ENCODE measurements at regions not wholly inside any gene's neighbourhood (a gene's known extent, or its start where the extent isn't known, plus 50 kb on each side); places are given as distances from the start of the nearest gene placed in this dataset.

DNA sequence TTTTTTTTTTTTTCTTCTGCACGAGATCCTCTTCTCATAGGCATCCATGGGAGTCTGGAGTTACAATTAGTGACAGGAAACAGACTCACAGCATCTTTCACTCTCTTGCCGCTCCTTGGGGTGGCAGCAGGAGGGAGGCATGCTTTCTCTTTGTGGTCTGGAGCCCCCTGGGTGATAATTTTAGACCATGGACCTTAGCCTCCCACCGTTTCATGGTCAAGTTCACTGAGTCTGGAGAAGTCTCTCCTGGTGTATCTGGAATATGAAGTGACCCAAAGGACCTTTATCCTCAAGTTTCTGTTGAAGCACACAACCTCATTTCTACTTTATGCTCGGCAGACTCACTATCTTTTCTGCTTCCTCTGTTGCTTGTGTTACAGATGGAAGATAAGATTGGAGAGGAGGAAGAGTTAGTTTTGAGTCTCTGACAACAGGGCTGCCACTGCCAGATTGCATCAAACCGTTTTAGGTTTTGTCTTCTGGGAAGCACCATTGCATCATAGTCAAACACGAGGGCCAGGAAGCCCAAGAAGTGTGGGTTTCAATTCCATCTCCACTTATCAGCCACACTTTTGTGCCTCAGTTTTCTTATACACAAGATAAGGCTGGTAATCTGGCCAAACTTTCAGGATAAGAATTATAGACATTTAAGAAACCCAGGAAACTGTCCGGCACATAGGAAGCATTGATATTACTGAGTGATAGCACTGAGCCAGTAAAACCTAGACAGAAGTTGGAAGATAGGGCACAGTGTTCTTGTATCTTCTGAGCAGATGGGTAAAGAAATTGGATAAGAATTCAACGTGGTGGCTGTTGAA lies 62.3 kb downstream of the ADCYAP1 start:
- TF ChIP-seq GATA3 (IDR thresholded peaks at IDR 0.05; ENCODE audit: low read depth, low read length) (no peak), GATA2 (IDR thresholded peaks at IDR 0.05; ENCODE audit: low read depth, low read length) (no peak)
